Neutrophil (primary cell): ENCODE measurements at regions not wholly inside any gene's neighbourhood (a gene's known extent, or its start where the extent isn't known, plus 50 kb on each side); places are given as distances from the start of the nearest gene placed in this dataset.

Source experiments
- H3K27ac ChIP-seq: fragments of 200-600 bp; sonication (generic); 2 replicates; pipeline ENCODE4 v1.5.1; 2016; ENCODE audit warnings: mild to moderate bottlenecking, moderate library complexity
- H3K27me3 ChIP-seq: fragments of 200-600 bp; sonication (generic); 2 replicates; pipeline ENCODE4 v1.6.0; 2016; ENCODE audit warnings: mild to moderate bottlenecking
- H3K36me3 ChIP-seq: fragments of 200-600 bp; sonication (generic); 2 replicates; pipeline ENCODE4 v1.5.1; 2017
- H3K4me1 ChIP-seq, 2 experiments: fragments of 200-600 bp in 1 of 2; sonication (generic) in 1 of 2; 1 replicate in 1 of 2; 2 replicates in 1 of 2; pipeline versions ENCODE4 v1.5.1 to v1.6.1; 2013 to 2016; ENCODE audit warnings: low read depth in 1 of 2, low read length in 1 of 2, mild to moderate bottlenecking in 1 of 2, moderate library complexity in 1 of 2; ENCODE audit not compliant: control insufficient read depth in 1 of 2, insufficient read depth in 1 of 2
- H3K4me3 ChIP-seq, 2 experiments: fragments of 200-600 bp in 1 of 2; sonication (generic) in 1 of 2; 1 replicate in 1 of 2; 2 replicates in 1 of 2; pipeline ENCODE4 v1.5.1; 2013 to 2016; ENCODE audit warnings: low read depth in 1 of 2, low read length in 1 of 2, mild to moderate bottlenecking in 1 of 2, moderate library complexity in 1 of 2
- H3K9me3 ChIP-seq: fragments of 200-600 bp; sonication (generic); 2 replicates; pipeline ENCODE4 v1.5.1; 2016
- CTCF ChIP-seq: fragments of 200-600 bp; sonication (generic); IDR thresholded peaks from 2 replicates; pipeline ENCODE4 v1.5.1; 2016; ENCODE audit warnings: antibody characterized with exemption

- TF ChIP-seq CTCF = no peak
- no peak overlapping the region for H3K4me3 ChIP-seq
- H3K9me3 ChIP-seq = no peaks in the 10 kb centered on the region
- no peak overlapping the region for H3K27ac ChIP-seq
- H3K4me1 ChIP-seq = no peaks in the 10 kb centered on the region
- no peaks in the 10 kb centered on the region for H3K27me3 ChIP-seq
- H3K36me3 ChIP-seq = no peaks in the 10 kb centered on the region
These were observed 388.9 kb downstream of the PPARGC1A start for GRCh38 chr4:23500894-23501449.

- no peaks in the 10 kb centered on the region for H3K4me1 ChIP-seq
- TF ChIP-seq CTCF = no peak
- H3K27me3 ChIP-seq = no peaks in the 10 kb centered on the region
- H3K9me3 ChIP-seq = no peaks in the 10 kb centered on the region
- H3K4me3 ChIP-seq = no peak overlapping the region
- no peak overlapping the region for H3K27ac ChIP-seq
- H3K36me3 ChIP-seq = no peaks in the 10 kb centered on the region
These were observed 404.0 kb downstream of the PPARGC1A start for GRCh38 chr4:23485801-23486200.

- H3K4me1 ChIP-seq = no peaks in the 10 kb centered on the region
- no peak for TF ChIP-seq CTCF
- H3K36me3 ChIP-seq = no peaks in the 10 kb centered on the region
- no peak overlapping the region for H3K27ac ChIP-seq
- H3K9me3 ChIP-seq = no peaks in the 10 kb centered on the region
- H3K4me3 ChIP-seq = no peak overlapping the region
- no peaks in the 10 kb centered on the region for H3K27me3 ChIP-seq
These were observed 405.2 kb downstream of the PPARGC1A start for GRCh38 chr4:23484689-23485088.

- Histone ChIP-seq H3K4me3 (no peak overlapping the region), H3K9me3 (no peaks in the 10 kb centered on the region), H3K27me3 (no peaks in the 10 kb centered on the region), H3K4me1 (no peaks in the 10 kb centered on the region), H3K36me3 (no peaks in the 10 kb centered on the region), H3K27ac (no peak overlapping the region)
- no peak for TF ChIP-seq CTCF
These were observed 406.4 kb downstream of the PPARGC1A start for GRCh38 chr4:23483320-23483960.

- Histone ChIP-seq H3K4me3 (no peak overlapping the region), H3K36me3 (no peaks in the 10 kb centered on the region), H3K4me1 (no peaks in the 10 kb centered on the region), H3K27ac (no peak overlapping the region), H3K27me3 (no peaks in the 10 kb centered on the region), H3K9me3 (no peaks in the 10 kb centered on the region)
- TF ChIP-seq CTCF = no peak
These were observed 408.3 kb downstream of the PPARGC1A start for GRCh38 chr4:23481566-23481965.
